T follicular helper cell (primary cell): ENCODE measurements at regions not wholly inside any gene's neighbourhood (a gene's known extent, or its start where the extent isn't known, plus 50 kb on each side); places are given as distances from the start of the nearest gene placed in this dataset.
"Not testable (repeated sequence)": the region's sequence is repeated elsewhere in the genome, so short reads cannot be mapped to it uniquely, and the experiment has no call there.

Experiments used
- DNase-seq: peaks from one replicate; pipeline ENCODE4 v3.0.0-alpha.2; 2020; ENCODE audit warnings: low read depth

DNA sequence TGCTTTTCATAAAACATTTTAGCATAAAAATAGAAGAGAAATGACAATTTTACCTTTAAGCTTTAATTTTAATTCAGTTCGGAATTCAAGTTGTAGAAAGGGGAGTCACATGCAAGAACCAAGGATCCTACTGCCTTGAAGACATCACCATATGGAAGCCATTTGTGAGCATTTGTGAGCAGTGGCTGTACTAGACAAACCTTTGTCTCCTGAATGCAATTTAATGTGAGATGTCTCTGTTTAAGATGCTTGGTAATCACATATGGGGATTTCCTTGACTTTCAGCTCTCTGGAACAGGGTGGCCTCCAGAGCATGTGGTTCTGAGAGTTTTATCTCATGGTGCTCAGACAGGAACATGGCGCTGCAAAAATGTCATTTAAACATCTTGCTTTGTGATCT is 421.8 kb downstream of the NYAP2 start:
- DNase-seq: no peak

DNA sequence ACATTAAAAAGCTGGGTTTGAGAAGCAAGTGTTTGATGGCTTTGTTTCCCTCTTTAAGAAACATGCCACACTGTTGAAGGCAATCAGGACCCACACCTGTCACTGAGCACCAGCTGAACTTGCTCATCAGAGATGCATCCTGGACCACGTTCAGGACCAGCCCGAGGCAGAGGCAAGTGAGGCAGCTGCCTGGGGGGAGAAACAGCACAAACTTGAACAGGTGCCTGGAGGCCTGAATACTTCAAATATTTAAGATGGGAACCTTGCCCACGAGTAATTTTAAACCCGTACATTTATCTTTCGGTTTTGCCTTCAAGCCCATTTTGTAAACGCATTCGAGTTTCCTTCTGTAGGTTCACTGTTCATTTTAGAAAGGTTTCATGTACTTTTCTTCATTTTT is 421.3 kb downstream of the NYAP2 start:
- no peak for DNase-seq

DNA sequence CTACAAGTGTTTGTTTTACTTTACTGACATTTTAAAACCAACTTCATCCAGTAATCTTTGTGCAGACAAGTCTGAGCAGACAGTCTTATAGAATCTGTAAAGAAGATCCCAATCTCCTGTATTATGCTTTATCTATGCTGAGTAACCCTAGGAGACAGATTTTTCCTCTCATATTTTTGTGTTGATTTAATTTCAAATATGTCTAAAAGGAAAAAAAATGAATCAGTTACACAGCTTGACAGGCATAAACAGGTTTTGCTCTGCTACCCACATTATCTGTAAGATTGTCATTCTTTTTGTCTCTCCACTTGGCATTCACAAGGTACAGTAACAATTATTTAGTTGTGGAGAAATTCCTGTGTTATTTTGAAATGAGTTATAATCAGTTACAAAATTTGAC is 415.0 kb downstream of the NYAP2 start:
- DNase-seq: no peak

DNA sequence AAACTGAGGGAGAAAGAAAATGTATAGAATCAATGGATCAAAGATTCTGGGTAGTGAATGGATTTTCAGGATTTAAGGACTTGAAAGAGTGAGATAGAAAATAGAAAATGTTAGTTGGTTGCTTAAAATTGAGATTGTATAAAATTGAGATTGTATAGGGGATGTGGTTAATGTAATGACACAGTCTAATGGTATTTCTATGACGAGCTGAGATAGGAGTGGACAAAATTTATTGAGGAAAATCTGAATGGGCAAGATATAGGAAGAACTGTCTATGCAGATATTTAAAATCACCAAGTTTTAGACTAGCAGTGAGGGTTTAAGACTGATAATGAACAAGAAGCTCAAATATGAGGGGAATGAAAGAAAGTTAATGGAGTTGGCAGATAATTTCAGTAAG is 406.6 kb downstream of the NYAP2 start:
- DNase-seq: no peak

DNA sequence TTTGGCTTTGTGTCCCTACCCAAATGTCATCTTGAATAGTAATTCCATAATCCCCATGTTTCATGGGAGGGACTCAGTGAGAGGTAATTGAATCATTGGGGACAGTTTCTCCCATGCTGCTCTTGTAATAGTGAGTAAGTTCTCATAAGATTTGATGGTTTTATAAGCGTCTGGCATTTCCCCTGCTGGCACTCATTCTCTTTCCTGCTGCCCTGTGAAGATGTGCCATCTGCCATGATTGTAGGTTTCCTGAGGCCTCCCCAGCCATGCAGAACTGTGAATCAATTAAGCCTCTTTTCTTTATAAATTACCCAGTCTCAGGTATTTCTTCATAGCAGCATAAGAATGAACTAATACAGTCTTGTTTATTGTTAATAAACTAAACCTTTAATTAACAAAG is 402.6 kb downstream of the NYAP2 start:
- DNase-seq: not testable (repeated sequence)

DNA sequence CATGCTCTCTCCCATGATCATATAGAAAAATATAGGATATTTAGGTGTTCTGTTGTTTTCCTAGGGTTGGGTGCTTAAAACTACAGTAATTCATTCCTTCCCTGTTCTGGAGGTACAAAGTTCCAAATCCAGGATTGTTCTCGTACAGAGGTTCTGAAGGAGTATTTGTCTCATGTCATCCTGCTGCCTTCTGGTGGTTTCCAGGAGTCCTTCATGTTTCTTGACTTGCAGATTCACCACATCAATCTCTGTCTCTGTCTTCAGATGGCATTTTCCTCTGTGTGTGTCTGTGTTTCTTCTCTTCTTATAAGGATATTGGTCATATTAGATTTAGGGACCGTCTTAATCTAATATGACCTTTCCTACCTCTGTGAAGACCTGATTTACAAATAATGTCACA is 397.9 kb downstream of the NYAP2 start:
- DNase-seq: no peak

DNA sequence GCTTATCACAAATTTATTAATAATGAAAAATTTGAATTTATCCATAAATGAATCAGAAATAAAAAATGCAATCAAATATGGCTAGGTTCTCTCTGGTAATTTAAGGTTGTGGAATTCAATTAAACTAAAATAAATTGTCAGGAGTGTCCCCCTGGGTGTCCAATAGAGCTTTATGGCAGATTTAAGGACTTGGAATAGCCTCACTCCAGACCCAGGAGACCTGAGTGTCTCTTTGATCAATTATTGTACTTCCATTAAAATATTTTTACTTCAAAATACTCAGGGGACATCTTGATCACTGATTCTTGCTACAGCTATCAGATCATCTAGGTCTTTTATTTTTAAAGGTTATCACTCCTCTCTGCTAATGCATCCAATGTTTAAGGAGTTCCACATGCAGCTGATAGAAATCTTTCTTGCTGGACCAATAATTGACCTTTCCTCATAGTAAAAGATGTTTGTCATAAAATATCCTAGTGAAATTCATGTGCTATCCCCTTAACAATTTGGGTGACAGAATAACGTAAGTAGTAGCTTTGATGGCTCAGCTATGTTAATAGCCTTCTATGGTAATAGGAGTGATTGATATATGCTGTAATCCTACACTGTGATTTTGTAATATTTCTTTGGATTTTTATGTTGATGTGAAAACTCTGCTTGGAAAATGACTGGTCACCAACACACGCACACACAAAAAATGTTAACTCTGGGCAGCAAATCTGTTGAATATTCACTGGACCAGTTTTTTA is 395.3 kb downstream of the NYAP2 start:
- no peak for DNase-seq

DNA sequence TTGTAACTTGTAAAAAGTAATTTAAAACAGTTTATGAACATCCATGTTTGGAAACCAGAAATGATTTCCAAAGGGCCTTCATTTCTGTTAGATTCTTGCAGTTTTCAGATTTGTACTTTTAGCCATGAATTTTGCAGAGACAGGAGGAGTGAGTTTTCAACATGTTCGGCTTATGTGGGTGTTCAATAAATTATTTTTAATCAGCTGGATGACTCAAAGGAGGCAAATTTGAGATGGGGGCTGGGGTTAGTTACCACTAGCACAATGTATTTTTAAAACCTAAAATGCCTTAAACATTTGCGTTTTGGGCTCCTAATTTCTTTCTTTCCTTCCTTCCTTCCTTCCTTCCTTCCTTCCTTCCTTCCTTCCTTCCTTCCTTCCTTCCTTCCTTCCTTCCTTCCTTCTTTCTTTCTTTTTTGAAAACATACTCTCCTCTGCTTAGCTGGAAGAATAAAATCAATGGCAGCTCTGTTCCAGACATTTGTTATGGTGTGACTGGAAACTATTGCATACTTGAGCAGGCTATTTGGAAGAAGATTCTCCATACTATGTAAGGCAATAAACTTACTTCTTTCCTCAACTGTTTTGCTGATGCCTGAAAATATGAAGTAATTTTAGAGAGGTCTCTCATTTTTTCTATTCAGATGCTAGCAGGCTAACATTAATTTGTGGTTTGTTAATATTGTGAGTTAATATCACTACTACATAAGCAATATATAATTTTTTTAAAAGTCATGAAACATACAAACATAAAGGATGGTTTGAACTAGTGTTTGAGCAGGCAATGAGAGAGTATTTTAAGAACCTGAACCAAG is 394.4 kb downstream of the NYAP2 start:
- no peak for DNase-seq

DNA sequence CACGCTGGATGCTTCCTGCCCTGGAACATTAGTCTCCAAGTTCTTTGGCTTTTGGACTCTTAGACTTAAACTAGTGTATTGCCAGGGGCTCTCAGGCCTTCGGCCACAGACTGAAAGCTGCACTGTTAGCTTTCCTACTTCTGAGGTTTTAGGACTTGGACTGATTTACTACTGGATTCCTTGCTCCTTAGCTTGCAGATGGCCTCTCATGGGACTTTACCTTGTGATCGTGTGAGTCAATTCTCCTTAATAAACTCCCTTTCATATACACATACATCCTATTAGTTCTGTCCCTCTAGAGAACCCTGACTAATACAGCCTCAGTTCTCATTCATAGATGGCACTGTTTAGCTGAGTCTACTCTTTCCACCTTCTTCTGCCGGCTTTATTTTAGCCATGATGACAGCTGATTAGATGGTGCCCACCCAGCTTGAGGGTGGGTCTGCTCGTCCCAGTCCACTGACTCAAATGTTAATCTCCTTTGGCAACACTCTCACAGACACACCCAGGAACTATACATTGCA is 389.1 kb downstream of the NYAP2 start:
- DNase-seq: no peak

DNA sequence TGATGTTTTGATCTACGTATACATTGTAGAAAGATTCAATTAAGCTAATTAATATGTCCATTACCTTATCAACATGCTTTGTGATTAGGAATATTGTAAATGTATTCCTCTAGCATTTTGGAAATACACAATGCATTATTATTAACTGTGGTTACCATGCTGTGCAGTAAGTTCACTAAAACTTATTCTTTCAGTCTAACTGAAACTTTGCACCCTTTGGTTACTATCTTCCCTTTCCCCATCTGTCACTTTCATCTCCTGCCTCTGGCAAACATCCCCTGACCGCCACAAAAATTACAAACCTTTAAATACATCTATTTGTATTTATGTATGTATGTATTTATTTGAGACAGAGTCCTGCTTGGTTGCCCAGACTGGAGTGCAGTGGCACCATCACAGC is 388.0 kb downstream of the NYAP2 start:
- no peak for DNase-seq

DNA sequence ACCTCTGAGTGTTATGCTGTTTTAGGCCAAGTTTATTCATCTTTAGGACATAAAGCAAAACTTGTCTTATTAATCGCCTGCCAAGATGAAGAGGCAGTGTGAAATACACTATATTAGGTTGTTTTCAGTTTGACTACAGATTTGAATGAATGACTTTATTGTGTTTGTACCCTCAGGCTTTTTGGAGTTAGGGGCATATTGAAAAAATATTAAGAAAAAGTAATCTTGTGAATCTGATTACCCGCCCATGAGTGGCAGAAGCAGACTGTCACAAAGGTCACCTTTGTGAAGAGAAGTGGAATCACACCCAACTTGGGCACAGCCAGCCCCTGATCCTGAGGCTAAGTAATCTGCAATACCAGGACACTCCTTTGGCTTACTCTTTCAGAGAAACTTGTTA is 382.5 kb downstream of the NYAP2 start:
- DNase-seq: no peak

DNA sequence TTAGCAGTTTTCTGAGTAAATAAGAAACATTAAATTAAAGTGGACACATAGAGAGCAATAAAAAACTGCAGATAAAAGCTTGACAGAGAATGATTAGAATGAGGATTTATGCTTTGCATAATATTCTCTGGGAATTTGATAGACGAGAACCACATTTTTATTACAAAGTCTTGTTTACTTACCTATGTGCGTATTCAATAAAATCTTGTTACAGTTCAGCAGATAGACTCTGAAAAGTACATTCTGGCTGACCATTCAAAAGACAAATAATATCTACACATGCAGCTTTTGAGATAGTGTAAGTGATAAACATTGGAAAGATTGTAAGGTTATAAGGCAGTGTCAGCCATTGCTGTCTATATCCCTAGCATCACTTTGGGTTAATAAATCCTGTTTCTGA is 381.6 kb downstream of the NYAP2 start:
- DNase-seq: no peak

DNA sequence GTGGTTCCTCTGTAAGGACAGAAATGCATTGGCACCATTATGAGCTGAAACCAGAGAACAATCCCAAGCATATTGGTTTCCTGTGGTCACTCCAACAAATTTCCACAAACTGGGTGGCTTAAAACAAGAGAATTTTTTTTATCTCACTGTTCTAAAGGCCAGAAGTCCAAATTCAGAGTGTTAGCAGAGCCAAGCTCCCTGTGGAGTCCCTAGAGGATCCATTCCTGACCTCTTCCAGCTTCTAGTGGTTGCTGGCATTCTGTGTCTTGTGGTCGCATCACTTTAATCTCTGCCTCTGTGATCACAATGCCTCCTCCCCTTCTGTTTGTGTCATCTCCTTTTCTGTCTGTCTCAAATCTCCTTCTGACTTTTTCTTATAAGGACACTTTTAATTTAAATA is 380.3 kb downstream of the NYAP2 start:
- no peak for DNase-seq

DNA sequence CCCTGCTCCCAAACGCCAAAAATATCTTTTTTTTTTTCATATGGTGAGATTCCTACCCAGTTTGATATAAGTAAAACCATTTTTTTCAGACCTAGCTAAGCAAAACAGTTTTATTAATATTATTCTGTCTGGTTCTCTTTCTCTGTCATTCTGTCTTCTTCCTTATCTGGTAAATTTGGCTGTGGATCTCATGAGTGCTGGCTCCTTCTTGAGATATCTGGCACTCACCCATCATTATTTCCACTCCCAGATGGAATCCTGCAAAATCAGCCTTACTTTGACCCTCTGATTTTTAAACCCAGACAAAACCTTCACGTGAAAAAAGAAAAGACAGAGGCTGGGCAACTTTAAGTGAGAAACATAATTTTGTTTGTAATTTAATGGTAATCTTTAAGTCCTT is 373.6 kb downstream of the NYAP2 start:
- no peak for DNase-seq

DNA sequence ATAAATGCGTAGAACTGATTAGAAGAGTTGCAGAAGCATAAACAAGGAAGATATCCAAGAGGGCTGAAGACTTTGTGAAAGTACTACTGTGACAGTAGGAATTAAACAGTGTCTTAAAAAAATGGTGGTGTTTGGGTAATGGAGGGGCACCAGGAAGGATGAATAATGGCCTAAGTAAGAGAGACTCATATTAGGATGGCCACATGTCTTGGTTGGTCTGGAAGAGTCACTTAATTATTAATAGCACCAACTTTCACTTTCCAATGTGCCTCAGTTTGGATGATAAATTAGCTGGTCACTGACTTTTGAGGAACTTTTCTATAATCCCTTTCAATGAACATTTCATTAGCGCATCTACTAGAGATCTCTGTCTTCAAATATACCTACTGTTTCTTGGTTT is 372.2 kb downstream of the NYAP2 start:
- no peak for DNase-seq

DNA sequence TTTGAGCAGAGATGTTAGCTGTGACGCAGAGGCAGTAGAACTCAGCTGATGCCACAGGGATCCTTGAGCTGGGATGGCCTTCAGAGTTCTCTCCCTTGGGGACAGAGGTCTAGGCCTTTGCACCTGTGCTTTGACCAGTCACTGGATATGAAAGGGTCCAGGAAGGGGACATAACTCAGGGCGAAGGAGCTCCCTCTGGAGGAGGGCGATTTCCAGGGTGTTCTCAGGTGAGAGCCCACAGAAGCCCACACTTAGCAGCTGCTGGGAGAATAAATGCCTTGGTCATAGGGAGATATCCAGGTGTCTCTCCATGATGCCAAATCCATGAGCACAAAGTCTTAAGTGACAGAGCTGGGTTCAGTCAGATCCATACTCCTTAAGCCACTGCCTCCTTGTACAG is 369.2 kb downstream of the NYAP2 start:
- no peak for DNase-seq

DNA sequence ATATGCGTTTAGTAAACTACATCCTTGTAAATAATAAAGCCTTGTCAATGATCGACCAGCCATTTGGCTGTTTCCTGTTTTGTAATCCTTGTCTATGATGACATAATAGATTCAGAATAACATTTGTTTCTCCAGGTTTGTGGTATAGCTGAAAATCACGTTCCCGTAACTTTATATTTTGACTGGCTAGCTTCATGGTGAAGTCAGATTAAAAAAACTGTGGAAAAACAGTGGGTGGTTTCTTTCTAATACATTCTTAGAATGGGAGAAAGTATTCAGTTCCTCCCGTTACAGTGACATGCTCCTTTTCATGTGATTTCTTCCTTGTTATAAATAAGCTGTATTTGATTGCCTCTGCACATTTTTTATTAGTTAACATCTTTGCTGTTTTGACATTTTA is 366.9 kb downstream of the NYAP2 start:
- DNase-seq: no peak

DNA sequence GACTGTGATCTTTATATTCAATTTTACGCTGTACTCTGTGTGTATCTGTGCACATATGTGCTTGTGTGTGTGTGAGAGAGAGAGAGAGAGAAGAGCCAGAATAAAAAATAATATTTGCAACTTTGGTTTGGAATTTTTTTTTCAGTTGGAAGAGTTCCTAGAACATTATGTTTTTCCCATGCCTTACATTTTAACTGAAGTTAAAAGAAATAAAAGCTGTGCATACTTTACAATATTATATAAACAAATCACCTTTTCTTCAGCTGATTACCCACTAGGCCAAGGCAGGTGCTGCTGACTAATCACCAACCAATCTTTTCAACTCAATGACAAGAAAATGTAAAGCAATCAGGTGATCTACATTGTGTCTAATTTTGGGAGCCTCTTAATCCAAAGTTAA is 366.3 kb downstream of the NYAP2 start:
- DNase-seq: no peak

DNA sequence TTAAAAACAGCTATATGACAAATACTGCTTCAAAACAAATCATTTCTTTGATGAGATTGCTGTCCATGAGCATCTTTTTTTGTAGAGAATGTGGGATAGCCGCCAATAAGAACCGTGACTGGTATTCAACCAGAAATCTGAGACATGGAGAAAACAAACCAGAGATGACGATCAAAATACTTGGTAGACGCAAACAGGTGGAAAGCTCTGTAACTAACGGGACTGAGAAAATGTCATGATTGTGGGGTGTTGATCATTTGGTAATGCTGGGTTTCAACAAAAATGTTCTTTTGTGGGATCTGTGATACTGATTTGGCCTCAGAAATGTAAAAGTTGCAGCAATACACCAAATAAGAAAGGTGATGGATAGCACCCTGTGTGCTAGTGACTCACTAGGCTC is 364.8 kb downstream of the NYAP2 start:
- no peak for DNase-seq

DNA sequence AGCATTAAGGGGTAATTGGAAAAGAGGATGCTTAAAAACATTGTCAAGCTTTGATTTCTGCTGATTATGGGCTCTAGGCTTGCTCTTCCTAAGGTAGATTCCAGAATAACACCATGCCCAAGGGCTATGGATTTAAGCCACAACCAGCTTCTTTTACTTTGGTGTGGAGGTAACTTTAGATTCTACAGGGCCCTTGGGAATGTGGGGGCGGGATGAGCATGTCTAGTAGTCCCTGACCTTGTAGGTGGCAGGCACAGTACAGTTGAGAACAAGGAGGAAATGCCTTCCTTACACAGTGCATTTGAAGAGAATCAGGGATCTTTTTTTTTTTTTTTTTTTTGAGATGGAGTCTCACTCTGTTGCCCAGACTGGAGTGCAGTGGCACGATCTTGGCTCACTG is 364.2 kb downstream of the NYAP2 start:
- DNase-seq: no peak

DNA sequence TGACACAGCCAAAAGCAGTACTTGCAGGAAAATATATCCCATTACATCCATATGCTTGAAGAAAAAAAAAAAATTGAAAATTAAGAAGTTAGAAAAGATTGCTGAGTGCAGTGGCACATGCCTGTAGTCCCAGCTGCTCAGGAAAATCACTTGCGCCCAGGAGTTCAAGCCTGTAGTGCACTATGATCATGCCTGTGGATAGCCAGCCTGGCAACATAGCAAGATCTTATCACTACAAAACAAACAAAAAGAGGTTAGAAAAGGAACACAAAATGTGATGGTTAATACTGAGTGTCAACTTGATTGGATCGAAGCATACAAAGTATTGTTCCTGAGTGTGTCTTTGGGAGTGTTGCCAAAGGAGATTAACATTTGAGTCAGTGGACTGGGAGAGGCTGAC is 361.9 kb downstream of the NYAP2 start:
- DNase-seq: no peak

DNA sequence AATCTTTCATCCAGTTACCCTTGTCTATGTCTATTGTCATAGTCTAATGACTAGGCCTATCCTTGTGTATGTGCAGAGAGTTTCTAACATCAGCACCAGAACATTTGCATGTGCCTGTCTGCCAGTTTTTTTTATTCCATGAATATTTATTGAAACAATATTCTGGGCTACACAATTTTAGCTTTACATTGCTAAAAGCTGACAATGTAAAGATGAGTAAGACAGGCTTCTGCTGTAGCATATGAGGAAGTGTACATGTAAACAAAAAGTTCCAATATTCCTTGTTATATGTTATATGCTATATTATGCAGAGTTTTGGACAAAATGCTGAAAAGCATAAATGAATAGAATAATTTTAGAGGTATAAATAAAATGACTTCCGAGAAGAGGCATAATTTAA is 357.7 kb downstream of the NYAP2 start:
- DNase-seq: no peak

DNA sequence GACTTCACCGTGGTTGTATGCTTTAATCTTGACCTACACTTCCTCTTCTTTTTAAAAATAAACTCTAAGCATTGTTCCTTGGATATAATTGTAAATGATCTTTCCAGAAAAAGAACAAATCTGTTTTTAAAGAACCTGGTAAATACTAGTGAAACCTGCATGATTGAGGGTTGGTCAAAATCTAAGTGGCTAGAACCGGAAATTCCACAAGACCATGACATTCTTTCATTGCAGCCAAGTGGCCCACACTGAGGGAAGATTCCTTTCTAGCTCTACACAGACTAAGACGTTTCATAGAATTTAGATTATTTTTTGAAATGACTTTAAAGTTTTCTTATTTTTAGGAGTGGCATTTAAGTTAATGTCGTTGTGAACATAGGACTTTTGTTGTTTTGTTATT is 356.7 kb downstream of the NYAP2 start:
- DNase-seq: no peak

DNA sequence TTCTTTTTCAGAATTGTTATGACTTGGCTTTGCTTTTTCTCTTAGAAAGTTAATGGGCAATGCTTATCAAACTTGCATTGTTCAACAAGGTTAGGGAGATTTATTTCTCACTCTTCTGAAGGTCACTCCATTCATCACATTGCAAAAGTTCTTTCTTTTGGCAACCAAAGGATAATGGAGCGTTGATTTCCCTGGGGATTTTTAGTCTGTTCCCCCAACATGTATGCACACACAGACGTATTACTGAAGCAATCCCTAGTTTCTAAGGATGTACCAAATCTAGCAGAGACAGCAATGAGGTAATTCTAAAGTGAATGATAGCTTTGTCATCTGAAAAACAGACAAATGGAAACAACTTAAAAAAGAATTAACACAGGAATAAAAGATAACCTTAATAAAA is 349.1 kb downstream of the NYAP2 start:
- DNase-seq: no peak
